ENCODE measurements at regions not wholly inside any gene's neighbourhood (a gene's known extent, or its start where the extent isn't known, plus 50 kb on each side); places are given as distances from the start of the nearest gene placed in this dataset.

GRCh38 chr20:47886454-47887041, 101.3 kb upstream of the SULF2 start (continued):
- TF ChIP-seq ELF4 (CRISPR knock-in tag; IDR thresholded peaks at IDR 0.05; ENCODE audit: borderline replicate concordance) (no peak), ZNF230 (CRISPR knock-in tag; IDR thresholded peaks at IDR 0.05) (no peak), ZNF276 (CRISPR knock-in tag; IDR thresholded peaks at IDR 0.05; ENCODE audit: low read depth) (no peak), GABPB1 (CRISPR knock-in tag; IDR thresholded peaks at IDR 0.05) (no peak), SAFB2 (CRISPR knock-in tag; IDR thresholded peaks at IDR 0.05; ENCODE audit: borderline replicate concordance, low read depth) (no peak), TSC22D2 (CRISPR knock-in tag; IDR thresholded peaks at IDR 0.05; ENCODE audit: borderline replicate concordance) (0 out of 2 replicates have a peak, but pooled peaks have one; percentile 42), TCF12 (IDR thresholded peaks at IDR 0.05) (no peak), TCF12 (CRISPR knock-in tag; IDR thresholded peaks at IDR 0.05) (no peak), ZNF142 (CRISPR knock-in tag; IDR thresholded peaks at IDR 0.05) (no peak), KLF13 (CRISPR knock-in tag; IDR thresholded peaks at IDR 0.05) (no peak), DBP (CRISPR knock-in tag; IDR thresholded peaks at IDR 0.05; ENCODE audit: not compliant biosample characterization) (no peak), RNF2 (conservative IDR thresholded peaks at IDR 0.05; ENCODE audit: low read depth) (no peak), STAG1 (CRISPR knock-in tag; IDR thresholded peaks at IDR 0.05) (no peak), SKIL (CRISPR knock-in tag; IDR thresholded peaks at IDR 0.05; ENCODE audit: borderline replicate concordance) (no peak), KLF6 (CRISPR knock-in tag; IDR thresholded peaks at IDR 0.05) (no peak), MAF1 (CRISPR knock-in tag; IDR thresholded peaks at IDR 0.05; ENCODE audit: borderline replicate concordance) (no peak), ZBTB25 (CRISPR knock-in tag; IDR thresholded peaks at IDR 0.05) (no peak), ATF5 (CRISPR knock-in tag; IDR thresholded peaks at IDR 0.05; ENCODE audit: low read depth) (no peak)
